HG02885 (cell line): ENCODE measurements at regions not wholly inside any gene's neighbourhood (a gene's known extent, or its start where the extent isn't known, plus 50 kb on each side); places are given as distances from the start of the nearest gene placed in this dataset.

Source experiments
- ATAC-seq: cut with Tn5 transposase; IDR thresholded peaks from one replicate; pipeline ENCODE4 v1.9.1; 2021; ENCODE audit warnings: mild to moderate bottlenecking; ENCODE audit not compliant: unreplicated experiment, poor library complexity

DNA sequence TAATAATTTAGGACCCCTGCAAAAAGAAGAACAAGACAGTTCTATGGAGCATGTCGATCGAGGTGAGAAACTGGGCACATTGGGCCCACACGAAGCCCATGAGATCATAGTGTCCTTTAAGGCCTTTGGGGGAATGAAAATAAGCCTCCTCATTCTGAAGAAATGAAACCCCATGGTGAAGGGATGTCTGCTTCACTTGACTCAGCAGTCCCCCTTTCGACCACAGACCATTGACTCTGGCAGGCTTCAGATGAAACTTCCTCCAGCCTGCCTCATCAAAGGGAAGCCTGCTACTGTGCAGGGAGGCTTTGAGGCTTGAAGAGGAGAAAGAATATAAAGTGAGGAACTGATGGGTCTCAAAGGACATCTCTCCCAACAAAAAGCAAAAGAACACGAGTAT, 144.2 kb upstream of the FBXL4 start:
- peak; percentile 91 for ATAC-seq

GRCh38 chr6:99080191-99080590, 132.4 kb upstream of the FBXL4 start:
- no peak for ATAC-seq

DNA sequence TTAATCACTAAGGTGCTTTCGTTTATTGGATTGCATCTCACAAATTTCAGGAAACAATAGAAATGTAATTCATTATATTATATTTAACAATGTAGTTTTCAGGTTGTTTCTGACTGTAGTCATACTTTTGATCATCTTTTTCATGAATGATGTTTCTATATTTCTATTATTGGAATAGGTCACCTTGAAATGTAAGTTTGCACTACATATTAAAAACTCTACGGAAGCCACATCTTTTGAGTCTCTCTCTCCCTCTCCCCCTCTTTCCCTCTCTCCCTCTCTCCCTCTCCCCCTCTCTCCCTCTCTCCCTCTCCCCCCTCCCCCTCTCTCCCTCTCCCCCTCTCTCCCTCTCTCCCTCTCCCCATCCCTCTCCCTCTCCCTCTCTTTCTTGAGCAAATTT, 131.3 kb upstream of the FBXL4 start:
- no peak for ATAC-seq

DNA sequence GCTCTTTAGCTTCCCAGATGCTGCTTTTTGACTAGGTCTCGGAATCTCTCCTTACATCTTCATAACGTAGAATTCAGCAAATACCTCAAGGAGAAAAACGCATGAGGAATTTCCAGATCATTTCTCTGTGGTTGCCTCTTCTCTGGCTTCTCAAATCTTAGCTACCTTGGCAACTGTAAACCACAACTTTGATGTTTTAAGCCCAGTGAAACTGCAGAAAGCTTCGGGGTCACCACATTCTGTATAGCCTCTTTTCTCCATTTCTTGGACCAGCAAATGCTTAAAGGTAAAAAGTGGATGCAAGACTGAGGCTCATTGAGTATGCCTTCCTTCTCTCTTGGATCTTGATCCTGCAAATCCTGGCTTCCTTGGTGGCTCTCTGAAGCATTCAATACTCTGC, 125.5 kb upstream of the FBXL4 start:
- ATAC-seq, result no peak

GRCh38 chr6:99066044-99066443, 118.3 kb upstream of the FBXL4 start:
- ATAC-seq, result no peak

GRCh38 chr6:99064834-99065233, 117.1 kb upstream of the FBXL4 start:
- no peak for ATAC-seq

DNA sequence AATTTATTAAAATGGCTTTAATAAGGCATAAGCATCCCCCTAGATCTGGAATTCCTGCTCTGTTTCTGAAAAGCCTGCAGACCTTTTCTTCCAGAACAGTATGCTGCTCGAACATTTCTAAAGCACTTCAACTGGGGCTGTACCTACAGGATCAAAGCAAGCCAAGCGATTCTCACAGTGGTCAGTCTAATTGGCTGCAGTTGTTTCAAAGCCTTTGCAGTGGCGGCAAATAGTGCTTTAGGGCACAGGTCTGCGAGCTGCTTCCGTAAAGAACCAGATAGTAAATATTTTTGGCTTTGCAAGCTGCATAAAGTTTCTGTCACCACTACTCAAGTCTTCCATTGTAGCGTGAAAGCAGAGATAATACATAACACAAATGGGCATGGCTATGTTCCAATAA, 88.9 kb upstream of the FBXL4 start:
- no peak for ATAC-seq

DNA sequence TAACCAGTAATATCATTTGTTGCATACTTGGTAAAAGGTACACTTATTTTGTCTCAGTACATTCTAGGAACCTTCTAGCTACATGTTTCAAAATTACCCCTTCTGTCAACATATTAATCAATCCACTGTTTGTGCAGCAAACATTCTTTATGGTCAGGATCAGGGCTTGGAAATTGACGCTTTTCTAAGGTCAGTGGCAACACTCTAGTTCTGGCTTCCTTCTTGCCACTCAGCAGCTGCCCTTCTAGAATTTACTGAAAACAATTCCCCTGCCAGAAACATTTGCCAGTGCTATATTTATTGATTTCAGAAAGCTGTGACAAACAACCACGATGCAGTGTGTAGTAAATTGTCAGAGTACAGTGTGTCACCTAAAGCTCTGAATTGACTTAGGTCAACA, 84.7 kb upstream of the FBXL4 start:
- no peak for ATAC-seq

- ATAC-seq, result no peak
Observed at GRCh38 chr6:99031957-99032356, 84.2 kb upstream of the FBXL4 start.

DNA sequence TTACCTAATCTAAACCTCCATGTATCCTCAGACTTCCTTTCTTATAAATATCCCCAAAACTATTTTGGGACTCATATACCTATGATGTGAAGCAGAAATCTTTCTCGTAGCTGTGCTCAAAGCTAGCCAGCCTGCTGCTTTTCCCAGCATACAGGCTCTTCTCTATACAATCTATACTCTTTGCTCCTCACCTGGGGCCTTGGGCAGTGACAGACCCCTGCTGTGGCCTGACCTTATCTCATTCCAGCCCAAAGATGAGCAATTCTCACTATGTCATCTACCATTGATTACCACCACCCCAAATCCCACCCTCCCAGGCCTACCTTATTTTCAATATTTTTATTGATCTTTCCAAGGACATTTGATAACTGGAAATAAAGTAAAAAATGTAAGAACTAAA, 83.2 kb upstream of the FBXL4 start:
- no peak for ATAC-seq

GRCh38 chr6:99026135-99026534, 78.4 kb upstream of the FBXL4 start:
- ATAC-seq, result no peak

DNA sequence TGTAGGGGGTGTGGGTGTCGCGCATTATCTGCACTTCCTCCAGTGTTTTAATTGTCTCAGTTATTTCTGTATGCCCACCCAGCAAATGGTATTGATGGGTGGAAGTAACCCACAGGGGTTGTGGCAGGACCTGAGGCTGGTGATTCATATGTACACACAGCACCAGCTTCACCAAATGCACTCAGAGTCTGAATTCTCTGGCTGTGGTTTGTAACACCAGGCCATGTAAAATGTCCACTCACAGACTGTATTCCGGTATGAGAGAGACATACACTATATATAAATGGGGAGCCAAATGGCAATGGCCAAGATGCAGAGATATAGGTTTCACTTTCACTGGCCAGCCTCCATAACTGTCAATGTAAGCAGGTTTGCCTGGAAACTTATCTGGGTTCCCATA, 76.3 kb upstream of the FBXL4 start:
- no peak for ATAC-seq

- no peak for ATAC-seq
Observed at GRCh38 chr6:99022039-99022609, 74.4 kb upstream of the FBXL4 start.

- no peak for ATAC-seq
Observed at GRCh38 chr6:99019381-99019780, 71.6 kb upstream of the FBXL4 start.

GRCh38 chr6:99017150-99017549, 69.4 kb upstream of the FBXL4 start:
- ATAC-seq, result no peak

DNA sequence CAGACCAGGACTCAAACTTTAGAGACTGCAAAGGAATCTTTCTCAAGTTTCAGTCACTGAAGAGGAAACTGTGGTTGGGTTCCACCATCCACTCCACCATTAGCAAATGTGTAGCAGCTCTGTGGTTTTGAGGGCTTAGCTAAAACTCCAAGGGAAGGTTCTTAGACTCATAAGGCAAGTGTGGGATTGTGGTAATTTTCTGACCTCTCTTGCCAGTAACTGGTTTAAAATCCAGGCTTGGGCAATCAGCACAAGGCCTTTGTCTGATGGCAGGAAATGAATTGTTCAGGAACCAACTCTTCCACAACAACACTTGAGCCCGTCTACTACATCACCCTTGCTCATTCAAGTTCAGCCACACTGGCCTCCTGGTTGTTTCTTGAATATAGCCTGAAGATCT, 68.6 kb upstream of the FBXL4 start:
- no peak for ATAC-seq

DNA sequence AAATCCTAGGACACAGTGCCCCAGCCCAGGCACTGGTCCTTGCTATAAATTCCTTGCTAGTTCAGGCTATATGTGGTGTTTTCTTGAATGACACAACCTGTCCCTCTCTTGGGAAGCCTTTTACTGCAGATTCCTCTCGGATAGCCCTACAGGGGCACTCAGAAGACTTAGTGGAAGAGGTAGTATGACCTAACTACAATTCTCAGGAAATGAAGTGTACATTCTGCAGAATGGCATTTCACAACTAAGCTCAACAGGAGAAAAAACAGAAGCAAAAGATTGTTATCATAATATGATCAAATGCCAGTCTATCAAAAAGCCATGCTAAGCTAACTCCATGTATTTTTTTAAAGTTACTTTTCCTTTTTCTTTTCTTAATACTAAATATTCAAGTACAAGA, 66.3 kb upstream of the FBXL4 start:
- ATAC-seq, result no peak

DNA sequence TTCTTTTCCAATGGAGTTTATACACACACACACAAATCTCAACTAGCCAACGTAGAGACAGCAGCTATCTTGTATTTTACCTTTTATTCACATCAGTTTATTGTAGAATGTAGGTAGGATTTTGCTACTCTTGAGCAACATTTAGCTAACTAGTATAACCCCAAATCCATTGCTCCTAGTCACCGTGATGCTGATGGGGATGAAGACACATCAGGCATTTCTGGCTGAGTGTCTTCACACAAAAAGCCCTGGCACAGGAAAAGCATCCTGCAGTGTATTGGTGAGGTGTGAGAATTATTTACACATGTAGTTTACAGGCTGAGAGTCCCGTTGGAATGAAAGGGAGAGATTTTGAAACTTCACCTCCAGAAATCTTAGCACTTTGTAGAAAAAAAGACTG, 65.9 kb upstream of the FBXL4 start:
- no peak for ATAC-seq

GRCh38 chr6:99013145-99013544, 65.4 kb upstream of the FBXL4 start:
- ATAC-seq, result no peak

DNA sequence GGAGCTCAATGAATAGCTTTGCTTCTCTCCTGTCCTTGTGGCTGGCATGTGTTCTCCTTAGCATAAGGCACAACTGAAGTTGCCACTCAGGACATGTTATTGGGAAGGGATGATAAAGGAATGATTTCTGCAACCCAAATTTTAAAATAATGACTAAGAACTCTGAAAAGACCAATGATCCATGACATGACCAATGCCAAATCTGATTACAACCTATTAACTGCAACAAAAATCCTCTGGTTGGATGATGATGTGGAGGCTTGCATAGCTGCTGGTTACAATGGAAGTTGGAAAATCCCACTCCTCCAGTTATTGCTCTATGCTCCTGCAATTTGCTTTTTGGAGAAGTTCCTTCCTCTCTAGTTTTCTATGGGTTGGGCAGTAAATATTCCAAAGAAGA, 63.4 kb upstream of the FBXL4 start:
- no peak for ATAC-seq

GRCh38 chr6:99002831-99003230, 55.1 kb upstream of the FBXL4 start:
- ATAC-seq, result no peak

GRCh38 chr6:98998103-98998502, 50.4 kb upstream of the FBXL4 start:
- ATAC-seq, result no peak
